Psoas muscle (tissue), 7 donors: ENCODE measurements at regions not wholly inside any gene's neighbourhood (a gene's known extent, or its start where the extent isn't known, plus 50 kb on each side); places are given as distances from the start of the nearest gene placed in this dataset.

Experiments
- ATAC-seq, 4 donors: fragments of 200-7000 bp; cut with Tn5 transposase; one replicate each; pipeline ENCODE4 v1.9.1; 2020; ENCODE audit warnings: moderate library complexity in 3 of 4, mild to moderate bottlenecking in 2 of 4
- DNase-seq, 2 donors: peaks; one replicate each; pipeline ENCODE4 v3.0.0-alpha.2; 2020
- H3K27ac ChIP-seq: fragments of 200-600 bp; one replicate; pipeline ENCODE4 v1.8.0; 2022
- H3K27me3 ChIP-seq, 3 donors: fragments of 200-600 bp in 1 of 3; one replicate each; pipeline versions ENCODE4 v1.6.1 to v1.8.0; 2013 to 2022; ENCODE audit warnings: low read length in 2 of 3, mild to moderate bottlenecking in 2 of 3, moderate library complexity in 1 of 3; ENCODE audit not compliant: insufficient read depth in 3 of 3
- H3K36me3 ChIP-seq, 2 donors: fragments of 200-600 bp in 1 of 2; one replicate each; pipeline versions ENCODE4 v1.6.1 to v1.8.0; 2013 to 2022; ENCODE audit warnings: low read depth in 1 of 2, mild to moderate bottlenecking in 1 of 2, moderate library complexity in 1 of 2; ENCODE audit not compliant: insufficient read depth in 1 of 2
- H3K4me1 ChIP-seq: fragments of 200-600 bp; one replicate; pipeline ENCODE4 v1.8.0; 2022
- H3K4me3 ChIP-seq: fragments of 200-600 bp; one replicate; pipeline ENCODE4 v1.8.0; 2022; ENCODE audit warnings: mild to moderate bottlenecking
- H3K9me3 ChIP-seq: fragments of 200-600 bp; one replicate; pipeline ENCODE4 v1.8.0; 2022
- CTCF ChIP-seq: fragments of 200-600 bp; IDR thresholded peaks from one replicate; pipeline ENCODE4 v1.8.0; 2022; ENCODE audit warnings: antibody characterized with exemption
- WGBS, 3 donors: extraction: QIAGEN DNeasy Blood & Tissue Kit; methylation state at CpG; one replicate each; pipeline versions ENCODE4 v1.1.6 to v1.1.7; 2013; 5-methylcytosine and 5-hydroxymethylcytosine counted together
- intact Hi-C, 2 donors: fragments of 100-400 bp; cut with DNase I; formaldehyde crosslinking; loops; one replicate each; pipeline versions ENCODE4 v1.11.0 to v1.14.2; 2022
- donor health status: healthy with polysubstance abuse.
- donor health status: DM: no; HTN: no; CAD: no; lungs with moderate emphysema.
- donor health status: Bipolar disorder and iron deficiency.
- donor health status: healthy.
- donor health status: DM: yes; HTN: yes; CAD: no.
- donor health status: DM: no; HTN: no; CAD: no.
- donor health status: DM: yes; HTN: yes; CAD: no.

GRCh38 chr13:26829716-26830115 is 69.1 kb upstream of the GPR12 start:
- ATAC-seq (no peak), DNase-seq (no peak)
- TF ChIP-seq CTCF: no peak
- Histone ChIP-seq H3K4me3 (no peak overlapping the region), H3K9me3 (no peaks in the 10 kb centered on the region), H3K36me3 (no peaks in the 10 kb centered on the region), H3K27me3 (peaks cover 0 to 4% (median 0%) of the 10 kb centered on the region in 3 donors), H3K27ac (no peak overlapping the region), H3K4me1 (no peaks in the 10 kb centered on the region)
- WGBS, 3 donors: 76 to 83% (median 78%) methylated on average over 4 of the region's 4 CpGs
- intact Hi-C loops: no loop called here

DNA sequence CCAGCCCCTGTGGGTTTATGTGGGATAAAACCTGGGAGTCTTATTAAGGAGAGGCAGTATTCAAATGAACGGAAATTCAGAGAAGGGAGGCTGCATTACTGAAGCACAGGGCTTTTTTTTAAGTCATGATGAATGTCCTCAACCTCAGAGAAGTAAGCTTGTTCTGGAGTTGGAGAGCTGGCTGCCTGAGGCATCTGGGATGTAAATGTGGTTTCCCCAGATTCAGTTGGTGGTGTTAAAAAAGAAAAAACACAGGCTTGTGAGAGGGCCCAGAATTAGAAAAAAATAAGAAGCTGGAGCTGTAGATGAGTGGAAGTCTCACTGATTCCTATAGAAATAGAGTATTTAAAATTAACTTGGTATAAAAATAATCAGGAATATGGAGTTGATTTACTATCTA is 64.0 kb upstream of the GPR12 start:
- H3K27ac ChIP-seq: no peak overlapping the region
- H3K36me3 ChIP-seq: no peaks in the 10 kb centered on the region
- ATAC-seq (no peak), DNase-seq (no peak)
- intact Hi-C loops: no loop called here
- 0 to 32% (median 0%) methylated on average over 1 of the region's 1 CpG for WGBS, 3 donors
- no peaks in the 10 kb centered on the region for H3K4me1 ChIP-seq
- no peaks in the 10 kb centered on the region for H3K27me3 ChIP-seq
- no peak overlapping the region for H3K4me3 ChIP-seq
- no peak for TF ChIP-seq CTCF
- no peaks in the 10 kb centered on the region for H3K9me3 ChIP-seq

GRCh38 chr13:26822146-26822545 is 61.6 kb upstream of the GPR12 start:
- Histone ChIP-seq H3K9me3 (no peaks in the 10 kb centered on the region), H3K27me3 (no peaks in the 10 kb centered on the region), H3K4me1 (no peaks in the 10 kb centered on the region), H3K4me3 (no peak overlapping the region), H3K27ac (no peak overlapping the region), H3K36me3 (no peaks in the 10 kb centered on the region)
- intact Hi-C loops: no loop called here
- no peak for TF ChIP-seq CTCF
- DNase-seq: no peak
- no peak for ATAC-seq

DNA sequence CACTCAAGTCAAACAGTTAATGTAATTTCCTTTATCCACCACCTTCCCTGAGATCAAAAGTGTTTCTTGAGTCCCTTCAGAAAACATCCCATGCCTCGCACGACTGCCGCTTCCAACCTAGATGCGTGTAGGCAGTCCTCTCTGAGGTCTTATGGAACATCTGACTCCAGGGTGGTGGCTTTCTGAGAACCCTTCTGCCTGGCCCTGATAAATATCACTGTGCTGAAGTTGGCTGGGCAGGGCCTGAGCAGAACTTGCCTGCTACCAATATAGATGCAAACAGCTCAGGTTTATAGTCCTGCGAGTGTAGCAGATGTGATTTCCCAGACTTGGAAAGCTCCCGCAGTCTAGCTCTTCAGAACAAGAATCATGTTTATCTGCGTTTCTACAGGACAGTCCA is 61.1 kb upstream of the GPR12 start:
- Histone ChIP-seq H3K4me3 (no peak overlapping the region), H3K27ac (no peak overlapping the region), H3K4me1 (no peaks in the 10 kb centered on the region), H3K36me3 (no peaks in the 10 kb centered on the region), H3K9me3 (no peaks in the 10 kb centered on the region), H3K27me3 (no peaks in the 10 kb centered on the region)
- no peak for ATAC-seq
- 90 to 91% (median 91%) methylated on average over 7 of the region's 7 CpGs for WGBS, 3 donors
- no peak for DNase-seq
- TF ChIP-seq CTCF: no peak
- intact Hi-C loops: no loop called here

GRCh38 chr13:26820871-26821270 is 60.3 kb upstream of the GPR12 start:
- H3K4me3 ChIP-seq: no peak overlapping the region
- H3K36me3 ChIP-seq: no peaks in the 10 kb centered on the region
- intact Hi-C loops: no loop called here
- H3K4me1 ChIP-seq: no peaks in the 10 kb centered on the region
- no peaks in the 10 kb centered on the region for H3K9me3 ChIP-seq
- no peak for TF ChIP-seq CTCF
- H3K27ac ChIP-seq: no peak overlapping the region
- WGBS, 3 donors: 53 to 66% (median 59%) methylated on average over 4 of the region's 4 CpGs
- no peaks in the 10 kb centered on the region for H3K27me3 ChIP-seq
- DNase-seq (no peak), ATAC-seq (no peak)
